Neural crest cell (in vitro differentiated cells): ENCODE measurements at regions not wholly inside any gene's neighbourhood (a gene's known extent, or its start where the extent isn't known, plus 50 kb on each side); places are given as distances from the start of the nearest gene placed in this dataset.

ENCODE experiments used
- DNase-seq: peaks from one replicate; pipeline ENCODE4 v3.0.0; 2021; ENCODE audit warnings: low read depth, mixed read lengths, low spot score
- H3K27ac Mint-ChIP-seq: one replicate; pipeline ENCODE4 v1.8.0; 2021; ENCODE audit warnings: mild to moderate bottlenecking, mixed read lengths; ENCODE audit not compliant: unreplicated experiment
- H3K27me3 Mint-ChIP-seq: 2 replicates; pipeline ENCODE4 v1.8.0; 2021; ENCODE audit warnings: low read depth, mild to moderate bottlenecking, mixed read lengths
- H3K36me3 Mint-ChIP-seq: 2 replicates; pipeline ENCODE4 v1.8.0; 2021; ENCODE audit warnings: low read depth, mild to moderate bottlenecking, mixed read lengths
- H3K4me1 Mint-ChIP-seq: 2 replicates; pipeline ENCODE4 v1.8.0; 2021; ENCODE audit warnings: mixed read lengths
- H3K4me3 Mint-ChIP-seq: one replicate; pipeline ENCODE4 v1.8.0; 2021; ENCODE audit warnings: mild to moderate bottlenecking, mixed read lengths
- H3K9me3 Mint-ChIP-seq: 2 replicates; pipeline ENCODE4 v1.8.0; 2021; ENCODE audit warnings: mixed read lengths
- TF ChIP-seq, protein P1 (sequence below): fragments of 200-600 bp; sonication (generic); conservative IDR thresholded peaks from 2 replicates; pipeline ENCODE4 v1.5.0; 2021; ENCODE audit warnings: antibody characterized with exemption, mild to moderate bottlenecking

DNA sequence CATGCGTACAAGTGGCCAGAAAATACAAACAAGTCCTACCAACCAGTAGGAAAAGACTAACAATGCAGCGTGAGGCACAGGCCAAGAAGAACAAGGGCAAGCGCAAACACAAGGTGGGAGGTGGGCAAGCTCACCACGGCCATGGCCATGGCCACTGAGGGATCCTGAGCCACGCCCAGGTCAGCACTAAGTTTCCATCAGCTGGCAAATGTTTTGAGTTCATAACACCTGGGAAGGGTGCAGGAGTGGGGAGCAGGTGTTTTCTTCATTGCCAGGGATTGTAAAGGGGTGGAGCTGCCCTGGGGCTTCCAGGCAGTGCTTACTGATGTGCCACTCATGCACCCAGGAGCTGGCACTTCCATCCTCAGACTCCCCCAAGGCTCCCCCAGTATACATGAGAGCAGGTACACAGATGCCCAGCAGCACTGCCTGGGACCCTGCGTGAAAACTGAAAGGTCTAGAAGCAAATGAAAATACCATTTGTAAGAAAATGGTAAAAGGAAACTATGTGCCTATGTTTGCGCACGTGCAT lies 139.2 kb upstream of the RET start:
- H3K36me3 Mint-ChIP-seq = no peaks in the 10 kb centered on the region
- H3K4me3 Mint-ChIP-seq = no peak overlapping the region
- DNase-seq = no peak
- TF ChIP-seq, protein P1, sequence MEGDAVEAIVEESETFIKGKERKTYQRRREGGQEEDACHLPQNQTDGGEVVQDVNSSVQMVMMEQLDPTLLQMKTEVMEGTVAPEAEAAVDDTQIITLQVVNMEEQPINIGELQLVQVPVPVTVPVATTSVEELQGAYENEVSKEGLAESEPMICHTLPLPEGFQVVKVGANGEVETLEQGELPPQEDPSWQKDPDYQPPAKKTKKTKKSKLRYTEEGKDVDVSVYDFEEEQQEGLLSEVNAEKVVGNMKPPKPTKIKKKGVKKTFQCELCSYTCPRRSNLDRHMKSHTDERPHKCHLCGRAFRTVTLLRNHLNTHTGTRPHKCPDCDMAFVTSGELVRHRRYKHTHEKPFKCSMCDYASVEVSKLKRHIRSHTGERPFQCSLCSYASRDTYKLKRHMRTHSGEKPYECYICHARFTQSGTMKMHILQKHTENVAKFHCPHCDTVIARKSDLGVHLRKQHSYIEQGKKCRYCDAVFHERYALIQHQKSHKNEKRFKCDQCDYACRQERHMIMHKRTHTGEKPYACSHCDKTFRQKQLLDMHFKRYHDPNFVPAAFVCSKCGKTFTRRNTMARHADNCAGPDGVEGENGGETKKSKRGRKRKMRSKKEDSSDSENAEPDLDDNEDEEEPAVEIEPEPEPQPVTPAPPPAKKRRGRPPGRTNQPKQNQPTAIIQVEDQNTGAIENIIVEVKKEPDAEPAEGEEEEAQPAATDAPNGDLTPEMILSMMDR = no peak
- H3K27me3 Mint-ChIP-seq = peaks cover 40% of the 10 kb centered on the region
- peaks cover 8% of the 10 kb centered on the region for H3K4me1 Mint-ChIP-seq
- no peaks in the 10 kb centered on the region for H3K9me3 Mint-ChIP-seq
- no peak overlapping the region for H3K27ac Mint-ChIP-seq

- Mint-ChIP-seq H3K9me3 (no peaks in the 10 kb centered on the region), H3K4me1 (peaks cover 4% of the 10 kb centered on the region), H3K36me3 (no peaks in the 10 kb centered on the region), H3K27ac (no peak overlapping the region), H3K27me3 (peaks cover 34% of the 10 kb centered on the region), H3K4me3 (no peak overlapping the region)
- TF ChIP-seq, protein P1 = no peak
- DNase-seq = no peak
Measured at GRCh38 chr10:42938351-42938750, 138.5 kb upstream of the RET start.

- no peaks in the 10 kb centered on the region for H3K4me1 Mint-ChIP-seq
- TF ChIP-seq, protein P1 = no peak
- no peaks in the 10 kb centered on the region for H3K36me3 Mint-ChIP-seq
- no peak overlapping the region for H3K4me3 Mint-ChIP-seq
- DNase-seq = no peak
- H3K27ac Mint-ChIP-seq = no peak overlapping the region
- no peaks in the 10 kb centered on the region for H3K9me3 Mint-ChIP-seq
- peaks cover 25% of the 10 kb centered on the region for H3K27me3 Mint-ChIP-seq
Measured at GRCh38 chr10:42939237-42939636, 137.6 kb upstream of the RET start.

DNA sequence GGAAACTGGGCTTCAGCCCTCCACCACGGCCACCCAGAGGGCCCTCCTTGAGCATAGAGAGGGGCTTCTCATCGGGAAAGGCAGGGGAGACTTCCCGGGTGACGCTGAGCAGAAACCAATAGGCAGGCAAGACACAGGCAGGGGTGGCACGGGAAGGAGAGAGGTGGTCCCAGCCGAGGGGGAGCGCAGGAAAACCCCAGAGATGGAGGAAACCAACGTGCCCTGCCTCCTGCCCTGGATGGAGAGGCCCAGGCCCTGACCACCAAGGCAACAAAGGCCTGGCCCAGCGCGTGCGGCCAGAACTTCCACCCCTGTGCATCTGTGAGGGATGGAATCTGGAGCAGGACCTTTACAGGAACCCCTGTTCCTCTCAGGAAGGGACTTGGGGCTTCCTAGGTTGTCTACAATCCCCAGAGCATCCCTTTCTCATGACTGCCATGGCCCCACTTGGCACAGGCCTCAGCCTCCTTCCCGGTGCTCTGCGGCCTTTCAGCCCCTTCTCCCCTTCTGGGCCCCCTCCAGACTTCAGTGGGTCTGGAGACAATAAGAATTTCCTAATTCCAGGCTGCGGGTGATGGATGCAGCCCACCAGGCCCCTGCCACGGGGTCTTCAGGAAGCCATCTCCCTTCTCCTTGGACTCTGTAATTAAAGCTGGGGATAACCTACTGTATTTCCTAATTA lies 137.0 kb upstream of the RET start:
- DNase-seq = no peak
- no peak overlapping the region for H3K27ac Mint-ChIP-seq
- no peak overlapping the region for H3K4me3 Mint-ChIP-seq
- H3K27me3 Mint-ChIP-seq = peaks cover 19% of the 10 kb centered on the region
- no peaks in the 10 kb centered on the region for H3K4me1 Mint-ChIP-seq
- H3K36me3 Mint-ChIP-seq = no peaks in the 10 kb centered on the region
- TF ChIP-seq, protein P1 = no peak
- no peaks in the 10 kb centered on the region for H3K9me3 Mint-ChIP-seq

- Mint-ChIP-seq H3K36me3 (no peaks in the 10 kb centered on the region), H3K4me3 (no peak overlapping the region), H3K4me1 (no peaks in the 10 kb centered on the region), H3K9me3 (no peaks in the 10 kb centered on the region), H3K27me3 (peaks cover 10% of the 10 kb centered on the region), H3K27ac (no peak overlapping the region)
- DNase-seq = no peak
- TF ChIP-seq, protein P1 = no peak
Measured at GRCh38 chr10:42940487-42941294, 136.2 kb upstream of the RET start.
